ENCODE measurements at regions not wholly inside any gene's neighbourhood (a gene's known extent, or its start where the extent isn't known, plus 50 kb on each side); places are given as distances from the start of the nearest gene placed in this dataset.

DNA sequence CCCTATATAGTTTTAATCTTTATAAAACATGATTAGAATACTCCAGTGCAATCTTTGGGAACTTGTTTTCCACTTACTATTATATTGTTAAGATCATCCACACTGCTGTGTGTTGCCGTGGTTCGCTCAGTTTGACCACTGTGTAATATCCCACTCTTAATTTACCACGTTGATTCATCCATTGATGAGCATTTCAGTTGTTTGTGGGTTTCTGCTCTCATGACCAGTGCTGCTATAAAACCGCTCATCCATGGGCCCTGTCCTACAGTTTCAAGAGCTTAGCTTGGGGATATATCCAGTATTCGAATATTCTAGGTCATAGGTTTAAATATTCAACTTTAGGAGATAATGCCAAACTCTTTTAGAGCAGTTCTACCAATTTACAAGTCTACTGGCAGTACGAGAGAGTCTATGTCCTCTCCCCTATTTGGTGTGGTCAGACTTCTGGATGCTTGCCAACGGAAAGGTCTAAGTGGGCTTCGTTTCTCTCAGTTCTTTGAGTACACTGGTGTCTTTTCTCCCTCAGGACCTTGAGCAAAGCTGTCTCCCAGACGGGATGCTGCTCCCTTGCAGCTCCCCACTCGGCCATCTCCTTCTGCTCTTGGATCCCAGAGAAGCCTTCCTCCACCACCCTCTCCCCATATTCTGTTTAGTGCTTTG, 94.9 kb upstream of the ALX4 start:
- no peak for TF ChIP-seq POLR2AphosphoS5 (IDR thresholded peaks at IDR 0.05)
- TF ChIP-seq, protein P1, sequence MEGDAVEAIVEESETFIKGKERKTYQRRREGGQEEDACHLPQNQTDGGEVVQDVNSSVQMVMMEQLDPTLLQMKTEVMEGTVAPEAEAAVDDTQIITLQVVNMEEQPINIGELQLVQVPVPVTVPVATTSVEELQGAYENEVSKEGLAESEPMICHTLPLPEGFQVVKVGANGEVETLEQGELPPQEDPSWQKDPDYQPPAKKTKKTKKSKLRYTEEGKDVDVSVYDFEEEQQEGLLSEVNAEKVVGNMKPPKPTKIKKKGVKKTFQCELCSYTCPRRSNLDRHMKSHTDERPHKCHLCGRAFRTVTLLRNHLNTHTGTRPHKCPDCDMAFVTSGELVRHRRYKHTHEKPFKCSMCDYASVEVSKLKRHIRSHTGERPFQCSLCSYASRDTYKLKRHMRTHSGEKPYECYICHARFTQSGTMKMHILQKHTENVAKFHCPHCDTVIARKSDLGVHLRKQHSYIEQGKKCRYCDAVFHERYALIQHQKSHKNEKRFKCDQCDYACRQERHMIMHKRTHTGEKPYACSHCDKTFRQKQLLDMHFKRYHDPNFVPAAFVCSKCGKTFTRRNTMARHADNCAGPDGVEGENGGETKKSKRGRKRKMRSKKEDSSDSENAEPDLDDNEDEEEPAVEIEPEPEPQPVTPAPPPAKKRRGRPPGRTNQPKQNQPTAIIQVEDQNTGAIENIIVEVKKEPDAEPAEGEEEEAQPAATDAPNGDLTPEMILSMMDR (IDR thresholded peaks at IDR 0.05), result no peak

Data from stomach (tissue), 4 donors.